GM21367 (cell line): ENCODE measurements at regions not wholly inside any gene's neighbourhood (a gene's known extent, or its start where the extent isn't known, plus 50 kb on each side); places are given as distances from the start of the nearest gene placed in this dataset.

Experiments
- ATAC-seq: cut with Tn5 transposase; IDR thresholded peaks from one replicate; pipeline ENCODE4 v1.9.1; 2021; ENCODE audit not compliant: unreplicated experiment

DNA sequence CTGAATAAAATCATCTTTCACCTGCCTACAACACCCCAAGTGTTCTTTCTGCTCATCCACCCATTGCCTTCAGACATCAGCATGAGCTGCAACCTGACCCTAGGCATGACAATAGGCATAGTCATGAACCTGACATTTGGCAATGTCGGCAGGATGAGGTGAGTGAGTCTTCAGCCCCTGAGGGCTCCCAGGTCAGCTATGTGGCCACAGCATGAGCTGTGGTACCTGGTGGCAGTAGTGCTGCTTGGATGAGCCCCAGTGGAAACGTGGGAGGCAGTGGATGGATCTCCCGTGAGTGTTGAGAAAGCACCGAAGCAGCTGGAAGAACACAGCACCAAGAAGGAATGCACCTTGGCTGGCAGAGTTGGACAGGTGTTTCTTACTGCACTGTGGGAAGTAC is 334.8 kb upstream of the FAR2 start:
- ATAC-seq = no peak

DNA sequence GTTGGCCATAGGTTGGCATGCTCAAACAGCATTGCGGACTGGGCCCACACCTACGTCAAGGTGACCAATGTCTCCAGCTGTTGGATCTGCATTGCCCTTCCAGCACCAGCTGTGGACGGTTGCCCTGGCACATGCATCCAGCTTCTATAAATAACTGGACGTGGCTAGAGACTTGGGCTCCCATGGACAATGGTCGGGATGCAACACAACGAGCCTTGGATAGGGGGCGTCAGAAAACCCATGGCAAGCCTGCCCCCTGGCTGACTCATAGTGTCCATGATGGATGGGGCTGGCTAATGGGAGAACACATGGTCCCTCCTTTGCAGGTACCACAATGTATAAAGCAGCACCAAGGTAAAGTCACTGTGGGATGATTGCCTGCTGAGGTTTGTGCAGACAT is 331.6 kb upstream of the FAR2 start:
- no peak for ATAC-seq

DNA sequence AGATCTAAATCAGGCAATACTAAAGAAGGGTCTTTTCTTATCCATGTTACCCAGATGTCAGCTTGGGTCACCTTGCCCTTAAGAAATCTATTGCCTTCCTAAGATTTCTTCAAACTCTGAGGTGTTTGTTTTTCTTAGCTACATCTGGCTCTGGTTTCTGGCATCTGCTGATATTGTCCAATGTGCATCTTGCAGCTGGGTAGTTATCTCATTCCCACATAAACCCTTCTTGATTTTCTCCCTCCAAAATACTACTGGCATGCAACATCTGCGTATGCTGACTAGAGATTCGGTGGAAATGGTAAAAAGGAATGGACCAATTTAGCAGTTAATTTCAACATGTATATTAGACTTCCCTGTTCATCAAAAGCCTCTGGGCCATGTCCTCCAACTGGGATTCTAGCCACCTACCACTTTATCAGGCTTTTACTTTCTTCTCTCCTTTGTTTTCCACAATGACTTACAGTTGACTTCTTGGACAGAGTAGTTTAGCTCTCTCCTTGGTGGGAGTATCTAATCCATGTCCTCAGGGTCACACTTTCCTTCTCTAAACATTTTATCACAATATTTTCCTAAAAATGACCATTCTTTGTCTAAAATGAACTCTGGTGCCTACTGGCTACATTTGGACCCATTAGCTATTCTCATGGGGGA is 324.8 kb upstream of the FAR2 start:
- ATAC-seq = no peak

DNA sequence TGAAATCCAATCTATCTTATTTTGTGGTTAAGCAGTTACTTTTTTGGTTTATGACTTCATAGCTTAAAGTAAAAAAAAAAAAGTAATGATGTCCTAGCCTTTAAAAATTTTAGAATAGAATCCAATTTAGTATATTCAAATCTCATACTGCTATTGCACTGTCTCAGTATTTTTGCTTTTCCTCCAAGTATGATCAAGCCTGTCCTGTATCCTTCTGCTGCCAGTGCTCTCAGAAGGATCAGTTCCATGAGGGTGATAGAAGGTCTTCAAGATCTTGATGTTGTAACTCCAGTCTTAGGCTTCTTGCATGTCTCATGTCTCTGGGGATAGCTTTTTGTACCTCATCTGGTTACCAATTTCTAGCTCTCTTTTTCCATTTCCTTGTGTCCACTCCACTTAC is 324.2 kb upstream of the FAR2 start:
- no peak for ATAC-seq

DNA sequence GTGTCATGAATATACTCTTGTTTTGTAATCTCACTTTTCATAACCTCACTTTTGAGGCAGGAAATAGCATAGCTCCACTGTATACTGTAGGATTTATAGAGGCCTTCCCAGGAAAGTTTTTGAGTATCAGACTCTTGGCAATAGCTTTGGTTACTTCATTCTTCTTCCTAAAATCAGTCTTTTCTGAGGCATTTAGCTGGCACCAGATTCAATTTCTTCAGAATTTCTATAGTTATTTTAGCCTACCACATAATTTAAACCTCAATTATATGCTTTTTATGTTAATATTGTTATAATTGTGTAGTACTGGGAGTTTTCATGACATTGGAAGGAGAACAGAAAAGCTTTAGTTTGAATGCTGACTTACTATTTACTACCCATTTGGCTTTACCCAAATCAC is 322.3 kb upstream of the FAR2 start:
- no peak for ATAC-seq

DNA sequence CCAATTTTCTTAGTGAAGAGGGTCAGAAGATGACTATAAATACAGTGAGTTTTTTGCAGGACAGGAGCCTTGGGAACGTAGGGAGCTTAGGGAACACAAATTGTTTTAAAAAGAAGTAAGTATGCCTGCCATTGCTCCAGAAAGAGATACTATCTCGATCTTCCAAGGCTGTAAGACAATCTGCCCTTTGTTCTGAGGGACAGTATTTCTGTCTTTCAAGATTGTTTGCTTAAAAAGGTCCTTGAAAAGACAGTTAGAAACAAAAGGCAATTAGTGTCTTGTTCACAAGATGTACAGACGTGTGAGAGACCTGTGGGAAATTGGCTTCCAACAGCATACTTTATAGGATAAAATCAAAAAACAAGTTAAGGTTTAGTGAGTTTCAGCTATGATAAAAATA is 321.2 kb upstream of the FAR2 start:
- ATAC-seq = no peak

DNA sequence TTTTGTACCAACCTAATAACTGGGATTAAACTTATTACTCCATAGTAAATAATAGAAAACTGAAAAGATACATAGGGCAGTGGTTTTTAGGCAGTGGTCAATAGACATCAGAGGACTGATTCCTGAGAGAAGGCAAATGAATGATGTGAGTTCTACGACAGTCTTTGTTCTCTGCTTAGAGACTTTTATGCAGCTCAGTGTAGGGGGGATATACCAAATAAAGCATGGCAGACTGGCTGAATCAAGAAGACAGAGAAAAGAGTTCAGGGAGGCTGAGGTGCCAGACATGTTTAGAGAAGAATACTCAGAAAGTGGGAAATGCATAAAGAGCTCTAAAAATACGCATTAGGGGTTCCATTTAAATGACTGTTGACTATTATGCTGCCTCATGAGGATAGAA is 320.8 kb upstream of the FAR2 start:
- no peak for ATAC-seq

DNA sequence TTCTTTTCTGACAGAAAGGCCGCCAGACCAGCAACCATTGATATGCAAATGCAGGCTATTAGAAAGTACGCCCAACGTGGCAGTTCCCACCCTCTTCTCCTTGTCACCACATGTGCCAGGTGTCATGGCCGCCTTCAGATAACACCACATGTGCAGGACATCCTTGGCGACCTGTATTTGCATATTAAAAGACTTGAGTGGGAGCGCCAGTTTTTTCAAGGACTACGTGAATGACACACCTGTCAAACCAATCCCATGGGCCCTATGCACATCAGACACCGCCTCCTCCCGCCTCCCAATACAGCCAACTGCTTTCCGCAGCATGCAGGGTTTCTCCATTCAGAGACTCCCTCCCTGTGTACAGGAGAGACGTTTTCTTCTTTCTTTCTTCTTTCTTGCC is 318.6 kb upstream of the FAR2 start:
- ATAC-seq = no peak

DNA sequence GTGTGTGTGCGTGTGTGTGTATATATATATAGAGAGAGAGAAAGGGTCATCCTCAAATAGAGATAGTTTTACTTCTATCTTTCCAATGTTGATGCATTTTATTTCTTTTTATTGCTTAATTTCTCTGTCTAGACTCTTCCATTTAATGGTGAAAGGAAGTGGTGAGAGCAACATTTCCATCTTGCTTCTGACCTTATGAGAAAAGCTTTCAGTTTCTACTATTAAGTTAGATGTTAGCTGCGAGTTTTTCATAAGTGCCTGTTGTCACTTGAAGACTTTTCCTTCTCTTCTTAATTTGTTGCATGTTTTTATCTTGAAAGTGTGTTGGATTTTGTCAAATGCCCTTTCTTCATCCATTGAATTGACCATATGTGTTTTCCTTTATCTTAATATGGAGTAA is 304.4 kb upstream of the FAR2 start:
- no peak for ATAC-seq

DNA sequence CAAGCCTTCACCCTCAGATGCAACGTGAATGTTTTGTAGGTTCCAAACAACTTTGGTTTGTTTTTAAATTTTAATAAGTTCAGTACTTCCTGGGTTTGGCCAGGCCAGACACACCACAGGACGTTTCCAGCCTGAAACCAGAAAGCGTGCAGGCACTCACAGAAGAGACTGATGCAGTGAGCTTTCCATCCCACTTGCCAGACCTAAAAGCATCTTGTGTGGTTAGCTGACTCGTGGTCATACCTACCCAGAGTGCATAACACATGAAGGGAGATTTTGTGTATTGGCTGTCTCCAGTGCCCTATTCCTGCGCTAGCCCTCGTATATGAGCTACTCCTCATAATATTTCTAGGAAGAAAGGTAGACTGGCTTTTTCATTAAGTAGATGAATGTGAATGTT is 297.3 kb upstream of the FAR2 start:
- ATAC-seq = no peak

DNA sequence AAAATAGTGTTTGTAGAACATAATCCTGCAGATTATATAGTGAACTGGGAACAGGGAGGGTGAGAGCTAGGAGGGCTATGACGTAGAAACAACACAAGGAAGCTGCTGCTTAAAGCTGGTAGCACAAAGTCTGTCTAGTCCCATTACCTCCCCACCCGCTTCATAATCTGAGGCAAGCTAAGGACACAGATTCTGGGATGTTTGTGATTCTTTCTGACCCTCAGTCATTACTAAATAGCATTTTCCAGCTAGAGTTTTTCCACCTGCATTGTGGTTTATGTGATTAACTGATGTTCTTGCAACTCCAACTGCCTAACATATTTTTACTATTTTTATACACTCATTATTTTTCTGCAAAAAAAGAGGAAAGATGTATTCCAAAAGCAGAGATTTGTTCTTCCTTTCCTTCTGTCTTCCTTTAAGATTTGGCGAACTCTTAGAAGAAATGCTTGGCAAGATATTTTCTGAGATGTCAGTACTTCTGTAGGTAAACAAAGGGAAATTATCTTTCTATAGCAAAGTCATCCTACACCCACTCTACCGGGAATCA is 293.2 kb upstream of the FAR2 start:
- ATAC-seq = no peak

DNA sequence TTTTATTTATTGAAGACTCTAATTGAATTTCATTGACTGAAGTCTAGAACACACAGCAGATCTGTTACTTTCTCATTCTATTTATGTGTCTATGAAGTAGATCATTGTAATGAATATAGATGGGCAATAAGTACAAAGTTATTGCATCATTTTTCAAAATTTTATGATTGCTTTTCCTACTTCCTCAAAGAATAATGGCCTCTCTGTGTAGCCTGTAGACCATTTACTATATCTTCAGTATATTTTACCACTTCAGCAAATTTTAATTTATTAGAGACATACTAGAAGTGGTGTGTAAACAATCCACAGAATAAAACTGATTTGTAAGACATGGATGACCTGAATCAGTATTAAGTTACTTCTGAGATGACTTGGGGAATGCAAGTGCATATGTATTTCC is 291.7 kb upstream of the FAR2 start:
- no peak for ATAC-seq

DNA sequence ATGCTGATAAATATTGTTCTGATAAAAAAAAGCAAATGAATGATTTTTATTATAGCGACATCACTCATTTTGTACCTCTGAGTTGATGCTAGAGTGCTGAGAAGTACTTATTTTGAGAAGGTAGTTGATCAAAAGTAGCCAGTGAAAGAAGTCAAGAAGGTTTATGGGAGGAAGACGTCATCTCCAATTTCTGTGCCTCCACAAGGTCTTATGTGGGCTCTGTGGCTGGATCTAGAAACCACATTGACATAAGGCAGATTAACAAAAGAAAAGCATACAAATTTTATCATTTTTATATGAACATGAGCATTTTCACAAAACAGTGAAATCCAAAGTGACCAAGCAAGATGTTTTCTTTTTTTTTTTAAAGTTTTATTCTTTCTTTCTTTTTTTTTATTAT is 289.5 kb upstream of the FAR2 start:
- no peak for ATAC-seq

DNA sequence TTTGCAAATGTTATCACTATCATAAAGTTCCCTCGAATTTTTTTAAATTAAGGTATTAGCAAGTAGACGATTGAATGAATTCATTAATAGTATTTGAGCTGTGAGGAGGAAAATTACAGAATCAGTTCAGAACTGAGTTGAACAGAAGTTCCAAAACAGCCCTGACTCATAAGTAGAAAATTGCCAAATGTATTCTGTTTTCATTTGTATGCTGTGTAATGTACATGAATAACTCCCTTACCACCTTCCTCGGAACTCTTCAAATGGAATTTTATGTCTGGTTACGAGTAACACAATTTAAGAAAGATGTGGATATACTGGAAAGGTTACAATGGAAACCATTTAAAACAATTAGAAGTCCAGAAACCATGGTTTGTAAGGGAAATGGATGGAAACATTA is 283.3 kb upstream of the FAR2 start:
- no peak for ATAC-seq

DNA sequence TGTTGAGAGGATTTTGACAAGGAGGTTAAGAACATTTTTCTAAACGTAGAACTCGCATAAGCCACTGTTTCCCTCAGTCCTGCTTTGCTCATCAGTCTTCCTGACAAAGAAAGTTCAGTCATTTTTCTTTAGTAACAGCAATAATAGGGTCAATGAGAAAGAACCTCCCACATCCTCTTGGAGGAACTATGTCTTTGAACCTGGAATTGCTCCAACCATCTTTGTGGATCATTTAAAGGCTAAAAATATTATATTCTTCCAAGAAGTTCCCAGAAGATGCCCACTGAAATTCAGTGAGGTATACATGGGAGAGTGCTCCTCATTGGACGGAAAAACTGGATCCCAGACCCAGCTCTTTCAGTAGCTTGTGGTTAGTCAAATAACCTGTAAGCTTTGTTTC is 282.8 kb upstream of the FAR2 start:
- ATAC-seq = no peak

DNA sequence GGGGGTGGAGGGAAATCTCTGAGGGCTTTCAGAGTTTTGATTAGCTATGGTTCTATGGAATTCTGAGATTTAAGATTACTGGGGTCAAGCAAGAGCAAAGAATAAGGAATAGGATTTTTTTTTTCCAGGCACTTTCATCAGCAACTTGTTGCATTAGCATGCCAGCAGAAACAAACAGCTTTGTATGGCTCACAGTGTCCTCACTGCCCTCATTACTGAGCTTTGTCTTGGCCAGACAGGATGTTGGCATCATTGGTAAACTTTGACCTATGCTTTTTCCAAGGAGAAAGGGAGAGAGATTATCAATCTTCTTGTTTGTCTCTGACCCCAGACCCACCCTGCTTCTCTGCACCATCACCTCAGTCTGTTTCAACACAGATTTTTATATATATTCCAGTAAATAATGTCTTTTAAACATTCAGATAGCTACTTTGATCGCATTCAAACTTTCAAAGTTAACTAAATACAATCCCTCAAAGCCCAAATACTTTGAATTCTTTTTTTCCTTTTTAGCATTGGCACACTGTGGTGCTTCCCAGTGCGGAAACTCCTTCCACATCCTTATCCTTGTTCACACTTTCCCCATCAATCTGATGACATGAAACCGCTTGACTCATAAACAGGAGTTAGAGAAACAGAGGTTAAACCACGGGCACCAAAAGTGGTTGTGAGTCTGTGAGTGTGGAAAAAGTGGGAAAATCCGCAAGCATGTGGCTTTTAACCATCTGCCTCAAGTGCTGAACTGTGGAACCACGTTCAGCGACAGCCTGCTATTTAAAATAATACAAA is 282.2 kb upstream of the FAR2 start:
- no peak for ATAC-seq

DNA sequence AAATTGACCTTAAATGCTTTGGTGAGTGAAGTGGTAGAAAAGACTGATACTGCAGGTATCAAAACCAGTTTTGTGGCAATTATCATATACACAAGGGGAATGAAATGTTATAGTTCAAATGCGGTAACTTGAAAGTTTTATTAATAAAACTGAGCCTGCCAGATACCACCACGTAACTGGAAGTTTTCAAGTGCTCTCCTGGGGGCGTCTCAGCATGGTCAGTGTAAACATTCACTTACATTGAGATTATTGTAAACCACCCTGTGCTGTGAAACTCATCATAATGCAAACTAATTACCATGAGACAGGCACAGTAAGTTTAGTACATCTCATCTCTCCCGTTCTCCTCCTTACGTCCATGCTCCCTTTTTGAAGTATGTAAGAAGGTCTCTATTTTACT is 280.7 kb upstream of the FAR2 start:
- ATAC-seq = no peak

DNA sequence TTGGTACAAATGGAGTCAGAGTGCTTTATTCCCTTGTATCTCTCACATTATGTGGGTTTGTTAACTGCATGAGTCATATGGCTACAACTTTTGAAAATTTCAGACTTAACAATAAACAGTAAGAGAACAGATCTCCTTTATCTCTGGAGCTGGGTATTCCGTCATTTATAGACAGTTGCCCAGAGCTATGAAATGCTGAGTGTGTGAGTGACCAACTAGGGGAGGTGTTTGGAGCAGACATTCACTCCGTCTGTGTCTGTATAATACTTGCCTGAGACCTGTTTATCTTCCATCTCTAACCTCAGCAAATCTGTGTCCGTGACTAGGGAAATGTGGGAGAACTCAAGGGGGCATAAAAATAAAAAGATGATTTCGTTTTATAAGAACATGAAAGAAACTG is 279.9 kb upstream of the FAR2 start:
- ATAC-seq = no peak

DNA sequence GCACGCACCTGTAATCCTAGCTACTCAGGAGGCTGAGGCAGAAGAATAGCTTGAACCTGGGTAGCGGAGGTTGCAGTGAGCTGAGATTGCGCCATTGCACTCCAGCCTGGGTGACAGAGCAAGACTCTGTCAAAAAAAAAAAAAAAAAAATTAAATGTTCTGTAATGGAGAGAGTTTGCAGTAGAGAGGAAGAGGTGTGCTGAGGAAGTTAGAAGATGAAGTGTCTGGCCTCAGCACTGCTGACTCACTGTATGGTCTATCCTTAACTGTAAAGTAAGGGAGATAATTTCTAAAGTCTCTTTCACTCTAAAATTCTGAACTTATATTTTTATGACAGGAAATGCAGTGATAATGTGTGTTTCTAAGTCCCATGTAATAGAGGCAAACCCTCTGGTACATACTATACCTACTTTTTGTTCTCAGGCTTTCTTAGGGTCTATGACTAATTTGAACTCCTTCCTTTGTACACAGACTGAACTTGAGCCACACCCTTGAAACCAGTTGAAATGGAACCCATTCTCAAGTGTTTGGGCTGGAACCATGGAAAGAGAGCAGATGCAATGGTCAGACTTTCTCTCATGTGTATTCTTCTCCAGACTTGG is 278.1 kb upstream of the FAR2 start:
- no peak for ATAC-seq

DNA sequence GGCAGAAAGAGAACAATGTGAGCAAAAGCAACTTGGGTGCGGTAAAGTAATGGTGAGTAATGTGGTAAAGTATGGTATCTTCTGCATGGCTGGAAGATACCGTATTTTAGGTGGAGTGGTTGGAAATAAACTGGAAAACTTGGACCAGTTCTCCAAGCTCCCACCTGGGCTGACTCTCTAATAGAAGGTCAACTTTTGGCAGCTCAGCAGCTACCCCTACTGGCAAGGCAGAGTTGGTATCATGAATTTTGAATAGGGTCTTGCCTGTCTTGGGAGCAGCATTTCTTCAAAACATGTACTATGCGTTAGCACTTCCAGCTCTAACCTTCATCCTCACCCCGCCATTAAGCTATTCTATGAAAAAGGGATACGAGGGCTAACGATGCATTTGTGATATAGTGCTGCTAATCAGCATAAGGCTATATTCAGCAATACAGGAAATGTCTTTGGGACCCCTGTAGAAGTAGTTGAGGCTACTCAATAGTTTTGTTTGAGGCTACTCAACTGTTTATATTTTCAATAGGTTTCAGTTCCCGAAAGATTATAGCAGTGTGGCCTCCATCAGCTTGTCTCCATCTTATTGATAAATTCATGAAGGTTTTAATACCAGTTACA is 276.3 kb upstream of the FAR2 start:
- ATAC-seq = peak; percentile 62

DNA sequence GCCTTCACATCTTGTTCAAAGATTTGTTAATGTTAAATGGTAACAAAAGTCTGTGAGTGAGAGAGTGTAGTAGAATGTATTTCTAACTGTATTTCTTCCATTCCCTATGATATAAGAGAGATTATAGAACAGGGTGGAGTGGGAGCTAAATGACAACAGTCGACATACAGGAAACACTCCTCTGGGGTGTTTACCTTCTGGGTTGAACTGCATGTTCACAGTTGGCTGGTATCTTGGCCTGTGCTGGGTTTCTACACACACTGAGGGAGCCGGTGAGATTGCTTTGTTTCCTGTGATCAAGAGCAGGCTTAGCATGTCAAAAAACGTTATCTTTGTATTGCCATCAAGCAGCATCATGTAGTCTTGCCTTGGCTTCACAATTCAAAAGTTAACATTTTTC is 274.3 kb upstream of the FAR2 start:
- no peak for ATAC-seq
